Esophagus squamous epithelium (tissue), 5 donors: ENCODE measurements at regions not wholly inside any gene's neighbourhood (a gene's known extent, or its start where the extent isn't known, plus 50 kb on each side); places are given as distances from the start of the nearest gene placed in this dataset.

ENCODE experiments used
- DNase-seq: peaks from one replicate; lab custom pipeline; 2025; lab: John Stamatoyannopoulos, UW
- H3K27ac ChIP-seq, 4 donors: fragments of 200-600 bp; sonication (generic); one replicate each; pipeline ENCODE4 v1.5.1; 2016 to 2019; ENCODE audit warnings: mild to moderate bottlenecking in 1 of 4
- H3K27me3 ChIP-seq, 4 donors: fragments of 200-600 bp; sonication (generic); 1 replicate in 3 of 4; 2 replicates in 1 of 4; pipeline versions ENCODE4 v1.5.1 to v1.6.0; 2017 to 2021; ENCODE audit warnings: antibody characterized with exemption in 1 of 4
- H3K36me3 ChIP-seq, 3 donors: fragments of 200-600 bp; sonication (generic); one replicate each; pipeline ENCODE4 v1.5.1; 2016 to 2019
- H3K4me1 ChIP-seq, 3 donors: fragments of 200-600 bp; sonication (generic); one replicate each; pipeline ENCODE4 v1.5.1; 2017 to 2019
- H3K4me3 ChIP-seq, 4 donors: fragments of 200-600 bp; sonication (generic); 1 replicate in 3 of 4; 2 replicates in 1 of 4; pipeline ENCODE4 v1.5.1; 2016 to 2019; ENCODE audit warnings: mild to moderate bottlenecking in 2 of 4, moderate library complexity in 1 of 4
- H3K9me3 ChIP-seq, 3 donors: fragments of 200-600 bp; sonication (generic); one replicate each; pipeline ENCODE4 v1.5.1; 2016 to 2019
- POLR2A ChIP-seq, 4 donors: fragments of 450-650 bp; IDR thresholded peaks; one replicate each; pipeline ENCODE4 v1.6.1; 2017; ENCODE audit warnings: antibody characterized with exemption in 4 of 4, mild to moderate bottlenecking in 4 of 4, moderate library complexity in 3 of 4
- WGBS, 2 donors: methylation state at CpG; one replicate each; pipeline ENCODE4 v1.1.5; 2018; 5-methylcytosine and 5-hydroxymethylcytosine counted together
- intact Hi-C: fragments of 100-400 bp; cut with DNase I; formaldehyde crosslinking; loops from one replicate; pipeline ENCODE4 v1.15.0; 2022
- TF ChIP-seq, protein P1 (sequence below), 6 experiments: fragments of 450-650 bp in 4 of 6; fragments of 200-600 bp in 2 of 6; sonication (generic) in 2 of 6; IDR thresholded peaks; one replicate each; pipeline ENCODE4 v1.5.1; 2016 to 2019; ENCODE audit warnings: antibody characterized with exemption in 6 of 6, mild to moderate bottlenecking in 4 of 6, moderate library complexity in 4 of 6
- donor health status: DM: yes; HTN: yes; CAD: no.

DNA sequence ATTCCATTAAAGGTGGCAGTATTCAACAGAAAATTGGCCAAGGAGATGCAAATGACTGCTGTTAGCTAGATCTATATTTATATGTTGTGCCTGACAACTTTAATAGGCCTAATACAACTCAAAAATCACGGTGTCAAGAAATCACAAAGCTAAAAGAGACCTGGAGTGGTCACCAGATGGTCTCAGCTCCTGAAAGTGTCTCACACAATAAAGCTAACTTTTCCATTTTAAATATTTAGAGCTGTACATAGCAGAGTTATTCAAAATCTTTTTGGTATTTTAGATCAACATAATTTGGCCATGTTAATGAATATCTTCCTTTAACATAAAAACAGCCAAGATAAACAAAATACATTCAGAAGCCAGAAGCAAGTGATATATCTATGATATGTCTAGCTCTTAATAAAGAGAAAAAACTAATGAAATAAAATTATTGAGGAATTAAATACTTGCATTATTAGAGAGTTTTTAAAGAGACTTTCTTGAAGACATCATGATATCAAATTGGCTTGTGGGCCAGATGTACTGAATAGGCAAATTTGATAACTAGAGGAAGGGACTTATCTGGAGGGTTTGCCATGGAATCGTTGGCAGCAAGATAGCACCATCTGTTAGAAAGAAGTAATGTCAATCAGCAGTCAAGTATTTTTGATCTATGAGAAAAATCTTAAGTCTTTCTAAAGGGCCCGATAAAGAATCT lies 84.9 kb upstream of the SCAF8 start:
- WGBS, 2 donors, result 72 to 74% methylated on average over 3 of the region's 3 CpGs
- Histone ChIP-seq H3K27me3 (no peaks in the 10 kb centered on the region), H3K4me3 (no peak overlapping the region), H3K4me1 (peaks cover 0 to 6% (median 2%) of the 10 kb centered on the region in 3 donors), H3K27ac (no peak overlapping the region), H3K9me3 (no peaks in the 10 kb centered on the region), H3K36me3 (no peaks in the 10 kb centered on the region)
- intact Hi-C loops, result no loop called here
- TF ChIP-seq, protein P1, sequence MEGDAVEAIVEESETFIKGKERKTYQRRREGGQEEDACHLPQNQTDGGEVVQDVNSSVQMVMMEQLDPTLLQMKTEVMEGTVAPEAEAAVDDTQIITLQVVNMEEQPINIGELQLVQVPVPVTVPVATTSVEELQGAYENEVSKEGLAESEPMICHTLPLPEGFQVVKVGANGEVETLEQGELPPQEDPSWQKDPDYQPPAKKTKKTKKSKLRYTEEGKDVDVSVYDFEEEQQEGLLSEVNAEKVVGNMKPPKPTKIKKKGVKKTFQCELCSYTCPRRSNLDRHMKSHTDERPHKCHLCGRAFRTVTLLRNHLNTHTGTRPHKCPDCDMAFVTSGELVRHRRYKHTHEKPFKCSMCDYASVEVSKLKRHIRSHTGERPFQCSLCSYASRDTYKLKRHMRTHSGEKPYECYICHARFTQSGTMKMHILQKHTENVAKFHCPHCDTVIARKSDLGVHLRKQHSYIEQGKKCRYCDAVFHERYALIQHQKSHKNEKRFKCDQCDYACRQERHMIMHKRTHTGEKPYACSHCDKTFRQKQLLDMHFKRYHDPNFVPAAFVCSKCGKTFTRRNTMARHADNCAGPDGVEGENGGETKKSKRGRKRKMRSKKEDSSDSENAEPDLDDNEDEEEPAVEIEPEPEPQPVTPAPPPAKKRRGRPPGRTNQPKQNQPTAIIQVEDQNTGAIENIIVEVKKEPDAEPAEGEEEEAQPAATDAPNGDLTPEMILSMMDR (IDR thresholded peaks at IDR 0.05), result no peak
- no peak for TF ChIP-seq POLR2A (IDR thresholded peaks at IDR 0.05)
- DNase-seq, result no peak

DNA sequence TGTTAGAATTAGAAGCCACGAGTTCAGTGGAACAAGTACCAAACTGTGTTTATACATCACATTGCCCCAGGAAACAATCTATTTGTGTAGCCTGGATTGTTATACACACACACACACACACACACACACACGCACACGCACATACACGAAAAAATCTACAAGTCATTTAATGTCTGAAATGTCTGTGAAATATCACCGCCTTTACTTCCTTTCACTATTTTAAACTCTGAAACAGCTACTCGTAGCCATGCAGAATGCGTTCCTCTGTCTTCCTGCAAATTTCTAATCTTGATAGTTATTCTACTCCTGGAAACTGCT lies 84.4 kb upstream of the SCAF8 start:
- TF ChIP-seq, protein P1 (IDR thresholded peaks at IDR 0.05), result no peak
- TF ChIP-seq POLR2A (IDR thresholded peaks at IDR 0.05), result no peak
- intact Hi-C loops, result no loop called here
- no peak overlapping the region for H3K27ac ChIP-seq
- H3K9me3 ChIP-seq, result no peaks in the 10 kb centered on the region
- WGBS, 2 donors, result 65 to 77% methylated on average over 7 of the region's 7 CpGs
- no peak overlapping the region for H3K4me3 ChIP-seq
- peaks cover 0 to 11% (median 7%) of the 10 kb centered on the region in 3 donors for H3K4me1 ChIP-seq
- no peaks in the 10 kb centered on the region for H3K27me3 ChIP-seq
- no peaks in the 10 kb centered on the region for H3K36me3 ChIP-seq
- no peak for DNase-seq

DNA sequence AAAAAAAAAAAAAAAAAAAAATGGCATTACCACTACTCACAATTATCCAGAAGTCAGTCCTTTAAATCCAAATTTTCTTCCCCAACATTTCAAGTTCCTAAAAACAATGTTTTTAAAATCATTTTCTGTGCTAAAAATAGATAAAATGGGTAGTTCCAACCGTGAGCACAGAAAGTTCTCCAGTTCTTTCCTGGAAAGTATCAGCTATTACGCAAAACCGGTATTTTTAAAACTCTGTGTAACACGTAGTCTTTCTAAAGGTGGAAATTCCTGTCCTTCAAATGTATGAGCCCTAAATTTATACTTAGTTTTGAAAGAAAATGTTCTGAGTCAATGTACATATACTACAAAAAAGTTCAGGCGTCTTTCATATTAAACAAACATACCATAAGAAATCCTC lies 83.5 kb upstream of the SCAF8 start:
- H3K4me3 ChIP-seq, result no peak overlapping the region
- WGBS, 2 donors, result 37 to 43% methylated on average over 5 of the region's 5 CpGs
- TF ChIP-seq, protein P1 (IDR thresholded peaks at IDR 0.05), result no peak
- no peak for TF ChIP-seq POLR2A (IDR thresholded peaks at IDR 0.05)
- H3K27me3 ChIP-seq, result no peaks in the 10 kb centered on the region
- H3K9me3 ChIP-seq, result no peaks in the 10 kb centered on the region
- peak overlapping the region in 1 of 4 donors; percentile 30 for H3K27ac ChIP-seq
- H3K4me1 ChIP-seq, result peaks cover 0 to 20% (median 13%) of the 10 kb centered on the region in 3 donors
- intact Hi-C loops, result no loop called here
- H3K36me3 ChIP-seq, result no peaks in the 10 kb centered on the region
- no peak for DNase-seq

DNA sequence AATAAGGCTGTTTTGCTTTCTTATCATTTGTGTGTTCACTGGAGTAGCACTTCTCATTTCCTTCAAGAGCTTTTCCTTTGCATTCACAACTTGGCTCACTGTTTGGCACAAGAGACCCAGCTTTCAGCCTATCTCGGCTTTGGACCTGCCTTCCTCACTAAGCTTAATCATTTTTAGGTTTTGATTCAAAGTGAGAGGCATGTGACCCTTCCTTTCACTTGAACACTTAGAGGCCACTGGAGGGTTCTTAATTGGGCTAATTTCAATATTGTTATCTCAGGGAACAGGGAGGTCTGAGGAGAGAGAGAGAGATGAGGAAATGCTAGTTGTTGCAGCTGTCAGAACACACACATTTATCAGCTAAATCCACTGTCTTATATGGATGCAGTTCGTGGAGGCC lies 82.9 kb upstream of the SCAF8 start:
- Histone ChIP-seq H3K27me3 (no peaks in the 10 kb centered on the region), H3K4me1 (peaks cover 0 to 20% (median 13%) of the 10 kb centered on the region in 3 donors), H3K36me3 (no peaks in the 10 kb centered on the region), H3K9me3 (no peaks in the 10 kb centered on the region), H3K4me3 (no peak overlapping the region), H3K27ac (peak overlapping the region in 2 of 4 donors; percentile 27 to 30)
- 62 to 80% methylated on average over 2 of the region's 2 CpGs for WGBS, 2 donors
- DNase-seq, result no peak
- no peak for TF ChIP-seq POLR2A (IDR thresholded peaks at IDR 0.05)
- TF ChIP-seq, protein P1 (IDR thresholded peaks at IDR 0.05), result no peak
- intact Hi-C loops, result no loop called here

DNA sequence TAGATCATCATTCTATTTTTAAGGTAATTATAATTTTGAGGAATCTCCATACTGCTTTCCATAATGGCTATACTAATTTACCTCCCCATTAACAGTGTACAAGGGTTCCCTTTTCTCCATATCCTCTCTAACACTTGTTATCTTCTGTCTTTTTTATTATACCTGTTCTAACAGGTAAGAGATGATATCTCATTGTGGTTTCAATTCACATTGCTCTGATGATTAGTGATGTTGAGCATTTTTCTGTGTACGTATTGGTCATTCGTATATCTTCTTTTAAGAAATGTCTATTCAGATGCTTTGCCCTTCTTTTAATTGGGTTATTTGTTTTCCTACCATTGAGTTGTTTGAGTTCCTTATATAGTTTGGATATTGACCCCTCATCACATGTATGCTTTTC lies 81.6 kb upstream of the SCAF8 start:
- H3K9me3 ChIP-seq, result no peaks in the 10 kb centered on the region
- no peak overlapping the region for H3K27ac ChIP-seq
- WGBS, 2 donors, result 81 to 92% methylated on average over 2 of the region's 2 CpGs
- no peaks in the 10 kb centered on the region for H3K36me3 ChIP-seq
- no peaks in the 10 kb centered on the region for H3K27me3 ChIP-seq
- intact Hi-C loops, result no loop called here
- H3K4me1 ChIP-seq, result peaks cover 0 to 20% (median 13%) of the 10 kb centered on the region in 3 donors
- TF ChIP-seq POLR2A (IDR thresholded peaks at IDR 0.05), result no peak
- TF ChIP-seq, protein P1 (IDR thresholded peaks at IDR 0.05), result no peak
- H3K4me3 ChIP-seq, result no peak overlapping the region
- DNase-seq, result no peak
